Panc1 (cell line): ENCODE measurements at regions not wholly inside any gene's neighbourhood (a gene's known extent, or its start where the extent isn't known, plus 50 kb on each side); places are given as distances from the start of the nearest gene placed in this dataset.

ENCODE experiments used
- CTCF ChIP-seq: fragments of 450-650 bp; IDR thresholded peaks from 2 replicates; pipeline ENCODE4 v1.5.1; 2017; ENCODE audit warnings: mild to moderate bottlenecking
- POLR2AphosphoS5 ChIP-seq: IDR thresholded peaks from 2 replicates; pipeline ENCODE4 v1.6.1; 2012; ENCODE audit warnings: mild to moderate bottlenecking, low read depth, low read length, moderate library complexity
- REST ChIP-seq, 2 experiments: IDR thresholded peaks; 2 replicates each; pipeline ENCODE4 v1.6.1; 2011 to 2012; ENCODE audit warnings: low read depth in 2 of 2, control low read depth in 1 of 2, low read length in 1 of 2, mild to moderate bottlenecking in 1 of 2, moderate library complexity in 1 of 2; ENCODE audit not compliant: insufficient read depth in 1 of 2
- SIN3A ChIP-seq: IDR thresholded peaks from 2 replicates; pipeline ENCODE4 v1.6.1; 2012; ENCODE audit warnings: low read depth, mild to moderate bottlenecking, low read length, moderate library complexity, borderline replicate concordance; ENCODE audit not compliant: insufficient read depth

- TF ChIP-seq CTCF (no peak), POLR2AphosphoS5 (no peak), REST (IDR thresholded peaks at IDR 0.05; ENCODE audit: insufficient read depth in 1 of 2, low read depth in 2 of 2, low read length in 1 of 2) (no peak), SIN3A (no peak)
Measured at GRCh38 chrX:56498756-56499155, 64.7 kb upstream of the UBQLN2 start.
